IMR-90 (cell line): ENCODE measurements at regions not wholly inside any gene's neighbourhood (a gene's known extent, or its start where the extent isn't known, plus 50 kb on each side); places are given as distances from the start of the nearest gene placed in this dataset.

Source experiments
- ATAC-seq: fragments of 200-7000 bp; cut with Tn5 transposase; 2 replicates; pipeline ENCODE4 v1.9.1; 2020; ENCODE audit warnings: low read depth, mild to moderate bottlenecking, moderate library complexity
- BruUV-seq: library from RNA; stranded (reverse); fragments of 400-500 nt; replicated peaks from 2 replicates; lab custom pipeline; 2021; lab: Mats Ljungman, UMichigan
- CTCF ChIA-PET: fragments of 300-600 bp; formaldehyde crosslinking; extraction: SDS; loops from one replicate; lab custom pipeline; 2021; ENCODE audit warnings: antibody characterized with exemption; lab: Yijun Ruan, JAX
- POLR2A ChIA-PET: fragments of 300-600 bp; sonication (Branson Sonifier 250); formaldehyde crosslinking; loops from one replicate; lab custom pipeline; 2022; ENCODE audit warnings: antibody characterized with exemption; ENCODE audit not compliant: unreplicated experiment; lab: Charles Lee
- DNase-seq: peaks from one replicate; pipeline ENCODE4 v3.0.0; 2013
- H2AFZ ChIP-seq: replicated peaks from 2 replicates; pipeline ENCODE3; 2013; ENCODE audit warnings: low read length, mild to moderate bottlenecking; ENCODE audit not compliant: poor library complexity
- H2AK5ac ChIP-seq: 2 replicates; pipeline ENCODE4 v1.6.1; 2013; ENCODE audit warnings: low read depth, low read length, inconsistent platforms
- H2AK9ac ChIP-seq: replicated peaks from 2 replicates; pipeline ENCODE3; 2013; ENCODE audit warnings: mild to moderate bottlenecking, low read depth, low read length, moderate library complexity; ENCODE audit not compliant: poor library complexity
- H2BK120ac ChIP-seq: 2 replicates; pipeline ENCODE4 v1.6.1; 2013; ENCODE audit warnings: low read depth, low read length, inconsistent platforms
- H2BK15ac ChIP-seq: 3 replicates; pipeline ENCODE4 v1.6.1; 2013; ENCODE audit warnings: low read depth, low read length, inconsistent platforms
- H2BK20ac ChIP-seq: 2 replicates; pipeline ENCODE4 v1.6.1; 2013; ENCODE audit warnings: low read depth, mild to moderate bottlenecking, inconsistent platforms, low read length, moderate library complexity
- H2BK5ac ChIP-seq: 2 replicates; pipeline ENCODE4 v1.6.1; 2013; ENCODE audit warnings: mild to moderate bottlenecking, low read depth, low read length, inconsistent platforms; ENCODE audit not compliant: poor library complexity, severe bottlenecking
- H3K14ac ChIP-seq: replicated peaks from 2 replicates; pipeline ENCODE4 v1.6.1; 2013; ENCODE audit warnings: low read depth, low read length, inconsistent platforms
- H3K18ac ChIP-seq: 2 replicates; pipeline ENCODE4 v1.6.1; 2013; ENCODE audit warnings: low read depth, low read length, control low read depth
- H3K23ac ChIP-seq: 2 replicates; pipeline ENCODE4 v1.6.1; 2013; ENCODE audit warnings: low read depth, low read length, inconsistent platforms
- H3K27ac ChIP-seq: 2 replicates; pipeline ENCODE4 v1.5.1; 2013; ENCODE audit warnings: mild to moderate bottlenecking, control low read depth, low read length; ENCODE audit not compliant: insufficient read depth
- H3K27me3 ChIP-seq: 2 replicates; pipeline ENCODE4 v1.6.1; 2013; ENCODE audit warnings: low read length; ENCODE audit not compliant: control insufficient read depth, insufficient read depth
- H3K36me3 ChIP-seq: 2 replicates; pipeline ENCODE4 v1.6.1; 2013; ENCODE audit warnings: low read length, mixed read lengths; ENCODE audit not compliant: control insufficient read depth, insufficient read depth
- H3K4ac ChIP-seq: 2 replicates; pipeline ENCODE4 v1.6.1; 2013; ENCODE audit warnings: low read depth, low read length, inconsistent platforms
- H3K4me1 ChIP-seq: 2 replicates; pipeline ENCODE4 v1.6.1; 2013; ENCODE audit warnings: low read length, mixed read lengths; ENCODE audit not compliant: control insufficient read depth, insufficient read depth
- H3K4me2 ChIP-seq: 2 replicates; pipeline ENCODE4 v1.6.1; 2013; ENCODE audit warnings: low read depth, mild to moderate bottlenecking, control low read depth, low read length, moderate library complexity
- H3K4me3 ChIP-seq: 2 replicates; pipeline ENCODE4 v1.5.1; 2013; ENCODE audit warnings: low read depth, mild to moderate bottlenecking, control low read depth, low read length, moderate library complexity; ENCODE audit not compliant: insufficient read depth
- H3K56ac ChIP-seq: 2 replicates; pipeline ENCODE4 v1.6.1; 2013; ENCODE audit warnings: low read length, inconsistent platforms; ENCODE audit not compliant: insufficient read depth; ENCODE audit errors: extremely low read depth
- H3K79me1 ChIP-seq, 2 experiments: 2 replicates each; pipeline ENCODE4 v1.6.1; 2013; ENCODE audit warnings: low read length in 2 of 2, inconsistent platforms in 1 of 2, low read depth in 1 of 2
- H3K9ac ChIP-seq: 2 replicates; pipeline ENCODE4 v1.6.1; 2013; ENCODE audit warnings: low read depth, low read length, control low read depth
- H3K9me1 ChIP-seq: 2 replicates; pipeline ENCODE4 v1.6.1; 2013; ENCODE audit warnings: low read length, inconsistent platforms; ENCODE audit not compliant: insufficient read depth
- H3K9me3 ChIP-seq: 2 replicates; pipeline ENCODE4 v1.6.1; 2013; ENCODE audit warnings: low read length; ENCODE audit not compliant: control insufficient read depth, insufficient read depth
- H4K20me1 ChIP-seq: 2 replicates; pipeline ENCODE4 v1.6.1; 2013; ENCODE audit warnings: low read length, inconsistent platforms; ENCODE audit not compliant: insufficient read depth
- H4K5ac ChIP-seq: 2 replicates; pipeline ENCODE4 v1.6.1; 2013; ENCODE audit warnings: mild to moderate bottlenecking, low read depth, low read length, control low read depth
- H4K8ac ChIP-seq, 2 experiments: 2 replicates each; pipeline ENCODE4 v1.6.1; 2013; ENCODE audit warnings: low read depth in 2 of 2, low read length in 2 of 2, control low read depth in 1 of 2, inconsistent platforms in 1 of 2
- H4K91ac ChIP-seq: 2 replicates; pipeline ENCODE4 v1.6.1; 2013; ENCODE audit warnings: low read depth, low read length, inconsistent platforms; ENCODE audit not compliant: insufficient read depth
- CEBPB ChIP-seq: IDR thresholded peaks from 2 replicates; pipeline ENCODE4 v1.6.1; 2012; ENCODE audit warnings: low read depth, low read length, improper control_type of control experiment
- MAZ ChIP-seq: IDR thresholded peaks from 2 replicates; pipeline ENCODE4 v1.6.1; 2012; ENCODE audit warnings: low read depth, mild to moderate bottlenecking, low read length, improper control_type of control experiment, moderate library complexity, borderline replicate concordance
- MXI1 ChIP-seq: IDR thresholded peaks from 2 replicates; pipeline ENCODE4 v1.6.1; 2012; ENCODE audit warnings: low read depth, mild to moderate bottlenecking, low read length, moderate library complexity, borderline replicate concordance
- NFE2L2 ChIP-seq: fragments of 150-350 bp; IDR thresholded peaks from 2 replicates; pipeline ENCODE4 v1.6.1; 2016; ENCODE audit warnings: low read depth, mild to moderate bottlenecking, low read length
- WGBS, 2 experiments: methylation state at CpG; one replicate each; pipeline versions ENCODE4 v1.1.5 to v1.1.7; 2013; ENCODE audit warnings: missing lambda C conversion rate in 2 of 2; ENCODE audit not compliant: insufficient read length in 1 of 2; ENCODE audit errors: extremely low coverage in 2 of 2; 5-methylcytosine and 5-hydroxymethylcytosine counted together
- dilution Hi-C: fragments of 300-500 bp; cut with HindIII; formaldehyde crosslinking; loops from one replicate; pipeline ENCODE4 v1.14.3; 2018; ENCODE audit warnings: low sequenced_read_pairs; ENCODE audit not compliant: unreplicated experiment
- in situ Hi-C: fragments of 300-500 bp; cut with MboI; formaldehyde crosslinking; loops from 3 replicates; pipeline ENCODE4 v1.14.3; 2019; ENCODE audit warnings: low sequenced_read_pairs, inconsistent platforms, mixed read lengths
- intact Hi-C: fragments of 100-400 bp; cut with micrococcal nuclease; formaldehyde crosslinking; loops from 2 replicates; pipeline ENCODE4 v1.10.0; 2022

DNA sequence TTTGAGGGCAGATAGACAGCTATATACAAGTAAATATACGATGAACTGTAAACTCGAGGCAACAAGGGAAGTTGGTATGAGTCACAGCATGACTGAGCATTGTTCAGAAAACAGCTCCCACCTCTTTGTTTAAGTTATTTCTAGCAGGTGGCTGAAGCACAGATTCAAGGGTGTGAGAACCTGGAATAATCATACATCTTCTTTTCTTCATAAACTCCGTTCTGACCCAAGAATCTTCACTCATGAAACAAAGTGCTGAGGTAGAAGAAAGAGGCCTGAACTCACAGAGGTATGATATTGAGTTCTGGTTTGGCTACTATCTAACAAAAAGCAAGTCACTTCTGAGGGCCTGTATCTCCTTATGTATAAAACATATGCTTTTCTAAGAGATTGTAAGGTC lies 364.1 kb upstream of the KITLG start:
- no TSS peak for BruUV-seq
- Histone ChIP-seq H3K27me3 (no peaks in the 10 kb centered on the region), H3K9me1 (no peaks in the 10 kb centered on the region), H2BK20ac (no peak overlapping the region), H3K4me2 (no peak overlapping the region), H3K9ac (no peak overlapping the region), H3K79me1 (no peaks in the 10 kb centered on the region), H3K4ac (no peak overlapping the region), H2BK5ac (no peak overlapping the region), H3K4me1 (peaks cover 1% of the 10 kb centered on the region; the same call in 1 of the 2 replicates), H3K4me3 (no peak overlapping the region), H3K23ac (no peak overlapping the region), H2AFZ (no peak overlapping the region), H3K56ac (no peak overlapping the region), H4K5ac (no peak overlapping the region), H2AK9ac (no peak overlapping the region), H3K14ac (0 out of 2 replicates have a peak overlapping the region, but pooled peaks have one; percentile 23), H4K91ac (no peak overlapping the region), H4K20me1 (no peaks in the 10 kb centered on the region), H2AK5ac (no peak overlapping the region), H2BK15ac (no peak overlapping the region), H3K9me3 (no peaks in the 10 kb centered on the region), H3K27ac (no peak overlapping the region), H3K36me3 (no peaks in the 10 kb centered on the region), H3K18ac (no peak overlapping the region), H4K8ac (no peak overlapping the region), H2BK120ac (no peak overlapping the region)
- ChIA-PET CTCF (interaction anchor here (0.6 kb wide), 1 partner anchor 20 kb away, joined by 4 read pairs; no protein-coding TSS in a partner anchor), POLR2A (no interaction called here)
- dilution Hi-C loops = no loop called here
- in situ Hi-C loops = no loop called here
- ATAC-seq (no peak), DNase-seq (peak; percentile 60)
- no peak for TF ChIP-seq CEBPB
- peak; percentile 62; the same call in 1 of the 2 replicates for TF ChIP-seq NFE2L2
- no peak for TF ChIP-seq MAZ
- TF ChIP-seq MXI1 = no peak
- no CpG with 5 or more reads among the region's 3 CpGs for WGBS, 2 experiments
- intact Hi-C loops = no loop called here
